Activated T-helper 17 cell treated with anti-CD3 and anti-CD28 coated beads, Interleukin-2, amount 50 U/mL, for 72 hours (primary cell): ENCODE measurements at regions not wholly inside any gene's neighbourhood (a gene's known extent, or its start where the extent isn't known, plus 50 kb on each side); places are given as distances from the start of the nearest gene placed in this dataset.
"Not testable (repeated sequence)": the region's sequence is repeated elsewhere in the genome, so short reads cannot be mapped to it uniquely, and the experiment has no call there.

Experiments
- ATAC-seq: fragments of 150-1000 bp; cut with Tn5 transposase; replicated peaks from 2 replicates; pipeline ENCODE4 v1.10.0; 2021; ENCODE audit warnings: mild to moderate bottlenecking, moderate library complexity
- H3K27ac Mint-ChIP-seq: one replicate; pipeline ENCODE4 v1.8.0; 2022; ENCODE audit warnings: mixed read lengths
- H3K27me3 Mint-ChIP-seq: one replicate; pipeline ENCODE4 v1.8.0; 2022; ENCODE audit warnings: mixed read lengths
- H3K36me3 Mint-ChIP-seq: one replicate; pipeline ENCODE4 v1.8.0; 2022; ENCODE audit warnings: low read depth, mild to moderate bottlenecking, mixed read lengths
- H3K4me1 Mint-ChIP-seq: one replicate; pipeline ENCODE4 v1.8.0; 2022; ENCODE audit warnings: mixed read lengths
- H3K4me3 Mint-ChIP-seq: one replicate; pipeline ENCODE4 v1.8.0; 2022; ENCODE audit warnings: mild to moderate bottlenecking, mixed read lengths
- H3K9me3 Mint-ChIP-seq: one replicate; pipeline ENCODE4 v1.8.0; 2022; ENCODE audit warnings: mixed read lengths

- Mint-ChIP-seq H3K4me1 (no peaks in the 10 kb centered on the region), H3K27ac (no peak overlapping the region), H3K4me3 (no peak overlapping the region), H3K36me3 (no peaks in the 10 kb centered on the region), H3K27me3 (no peaks in the 10 kb centered on the region), H3K9me3 (no peaks in the 10 kb centered on the region)
- ATAC-seq: no peak
These were observed 368.8 kb upstream of the TMPRSS15 start for GRCh38 chr21:18772404-18772803.

- Mint-ChIP-seq H3K4me1 (no peaks in the 10 kb centered on the region), H3K27ac (no peak overlapping the region), H3K9me3 (no peaks in the 10 kb centered on the region), H3K27me3 (no peaks in the 10 kb centered on the region), H3K4me3 (no peak overlapping the region), H3K36me3 (no peaks in the 10 kb centered on the region)
- ATAC-seq: no peak
These were observed 369.3 kb upstream of the TMPRSS15 start for GRCh38 chr21:18772897-18773296.

- Mint-ChIP-seq H3K4me3 (no peak overlapping the region), H3K36me3 (no peaks in the 10 kb centered on the region), H3K9me3 (peaks cover 5% of the 10 kb centered on the region), H3K27ac (no peak overlapping the region), H3K27me3 (no peaks in the 10 kb centered on the region), H3K4me1 (no peaks in the 10 kb centered on the region)
- no peak for ATAC-seq
These were observed 373.4 kb upstream of the TMPRSS15 start for GRCh38 chr21:18776936-18777335.

- no peaks in the 10 kb centered on the region for H3K27me3 Mint-ChIP-seq
- H3K27ac Mint-ChIP-seq: no peak overlapping the region
- H3K36me3 Mint-ChIP-seq: no peaks in the 10 kb centered on the region
- peaks cover 9% of the 10 kb centered on the region for H3K9me3 Mint-ChIP-seq
- H3K4me1 Mint-ChIP-seq: no peaks in the 10 kb centered on the region
- ATAC-seq: no peak
- H3K4me3 Mint-ChIP-seq: no peak overlapping the region
These were observed 379.1 kb upstream of the TMPRSS15 start for GRCh38 chr21:18782721-18783120.

GRCh38 chr21:18801468-18801867 is 397.9 kb upstream of the TMPRSS15 start:
- Mint-ChIP-seq H3K27ac (no peak overlapping the region), H3K4me1 (no peaks in the 10 kb centered on the region), H3K9me3 (peaks cover 29% of the 10 kb centered on the region), H3K27me3 (no peaks in the 10 kb centered on the region), H3K4me3 (no peak overlapping the region), H3K36me3 (no peaks in the 10 kb centered on the region)
- ATAC-seq: no peak

GRCh38 chr21:18803624-18804023 is 400.0 kb upstream of the TMPRSS15 start:
- Mint-ChIP-seq H3K4me1 (no peaks in the 10 kb centered on the region), H3K9me3 (peaks cover 25% of the 10 kb centered on the region), H3K27me3 (no peaks in the 10 kb centered on the region), H3K27ac (no peak overlapping the region), H3K4me3 (no peak overlapping the region), H3K36me3 (no peaks in the 10 kb centered on the region)
- ATAC-seq: no peak

- ATAC-seq: no peak
These were observed 406.6 kb upstream of the TMPRSS15 start for GRCh38 chr21:18810136-18810535.

GRCh38 chr21:18812308-18812707 is 408.7 kb upstream of the TMPRSS15 start:
- peaks cover 21% of the 10 kb centered on the region for H3K9me3 Mint-ChIP-seq
- H3K27ac Mint-ChIP-seq: no peak overlapping the region
- no peak overlapping the region for H3K4me3 Mint-ChIP-seq
- no peak for ATAC-seq
- no peaks in the 10 kb centered on the region for H3K27me3 Mint-ChIP-seq
- no peaks in the 10 kb centered on the region for H3K36me3 Mint-ChIP-seq
- H3K4me1 Mint-ChIP-seq: no peaks in the 10 kb centered on the region

More at GRCh38 chr21:18810136-18810535, 406.6 kb upstream of the TMPRSS15 start:
- Mint-ChIP-seq H3K4me3 (no peak overlapping the region), H3K27me3 (no peaks in the 10 kb centered on the region), H3K36me3 (no peaks in the 10 kb centered on the region), H3K27ac (no peak overlapping the region), H3K4me1 (no peaks in the 10 kb centered on the region), H3K9me3 (peaks cover 30% of the 10 kb centered on the region)

GRCh38 chr21:18819507-18819906 is 415.9 kb upstream of the TMPRSS15 start:
- Mint-ChIP-seq H3K27me3 (no peaks in the 10 kb centered on the region), H3K4me1 (no peaks in the 10 kb centered on the region), H3K4me3 (no peak overlapping the region), H3K9me3 (peaks cover 4% of the 10 kb centered on the region), H3K36me3 (no peaks in the 10 kb centered on the region), H3K27ac (no peak overlapping the region)
- ATAC-seq: no peak

GRCh38 chr21:18826562-18826961 is 423.0 kb upstream of the TMPRSS15 start:
- H3K4me3 Mint-ChIP-seq: no peak overlapping the region
- no peaks in the 10 kb centered on the region for H3K27me3 Mint-ChIP-seq
- H3K4me1 Mint-ChIP-seq: no peaks in the 10 kb centered on the region
- H3K27ac Mint-ChIP-seq: no peak overlapping the region
- H3K9me3 Mint-ChIP-seq: no peaks in the 10 kb centered on the region
- no peak for ATAC-seq
- H3K36me3 Mint-ChIP-seq: no peaks in the 10 kb centered on the region

- H3K4me3 Mint-ChIP-seq: no peak overlapping the region
- ATAC-seq: no peak
- no peak overlapping the region for H3K27ac Mint-ChIP-seq
- H3K27me3 Mint-ChIP-seq: no peaks in the 10 kb centered on the region
- H3K36me3 Mint-ChIP-seq: no peaks in the 10 kb centered on the region
- H3K9me3 Mint-ChIP-seq: no peaks in the 10 kb centered on the region
- H3K4me1 Mint-ChIP-seq: no peaks in the 10 kb centered on the region
These were observed 428.5 kb upstream of the TMPRSS15 start for GRCh38 chr21:18831942-18832676.

- no peak overlapping the region for H3K27ac Mint-ChIP-seq
- ATAC-seq: no peak
- no peaks in the 10 kb centered on the region for H3K36me3 Mint-ChIP-seq
- no peak overlapping the region for H3K4me3 Mint-ChIP-seq
- H3K9me3 Mint-ChIP-seq: no peaks in the 10 kb centered on the region
- no peaks in the 10 kb centered on the region for H3K4me1 Mint-ChIP-seq
- H3K27me3 Mint-ChIP-seq: no peaks in the 10 kb centered on the region
These were observed 429.4 kb upstream of the TMPRSS15 start for GRCh38 chr21:18832950-18833349.

GRCh38 chr21:18834121-18834520 is 430.5 kb upstream of the TMPRSS15 start:
- not testable (repeated sequence) for ATAC-seq, H3K27me3 Mint-ChIP-seq, H3K27ac Mint-ChIP-seq, H3K4me1 Mint-ChIP-seq, H3K36me3 Mint-ChIP-seq, H3K9me3 Mint-ChIP-seq, H3K4me3 Mint-ChIP-seq

- no peak overlapping the region for H3K4me3 Mint-ChIP-seq
- no peaks in the 10 kb centered on the region for H3K36me3 Mint-ChIP-seq
- H3K27me3 Mint-ChIP-seq: no peaks in the 10 kb centered on the region
- no peak overlapping the region for H3K27ac Mint-ChIP-seq
- H3K4me1 Mint-ChIP-seq: no peaks in the 10 kb centered on the region
- no peak for ATAC-seq
- H3K9me3 Mint-ChIP-seq: peaks cover 6% of the 10 kb centered on the region
These were observed 436.7 kb upstream of the TMPRSS15 start for GRCh38 chr21:18840239-18840638.

- H3K27me3 Mint-ChIP-seq, H3K4me1 Mint-ChIP-seq, H3K36me3 Mint-ChIP-seq, H3K27ac Mint-ChIP-seq, H3K4me3 Mint-ChIP-seq, ATAC-seq: not testable (repeated sequence)
- peaks cover 15% of the 10 kb centered on the region for H3K9me3 Mint-ChIP-seq
These were observed 454.0 kb upstream of the TMPRSS15 start for GRCh38 chr21:18857606-18858005.

- ATAC-seq: no peak
- no peaks in the 10 kb centered on the region for H3K36me3 Mint-ChIP-seq
These were observed 465.5 kb upstream of the TMPRSS15 start for GRCh38 chr21:18869104-18869503.

More at GRCh38 chr21:18869104-18869503, 465.5 kb upstream of the TMPRSS15 start:
- no peaks in the 10 kb centered on the region for H3K27me3 Mint-ChIP-seq
- H3K9me3 Mint-ChIP-seq: peaks cover 6% of the 10 kb centered on the region
- no peak overlapping the region for H3K27ac Mint-ChIP-seq
- H3K4me1 Mint-ChIP-seq: no peaks in the 10 kb centered on the region
- H3K4me3 Mint-ChIP-seq: no peak overlapping the region
